Brain microvascular endothelial cell (primary cell): ENCODE measurements at regions not wholly inside any gene's neighbourhood (a gene's known extent, or its start where the extent isn't known, plus 50 kb on each side); places are given as distances from the start of the nearest gene placed in this dataset.

Source experiments
- DNase-seq: peaks from one replicate; pipeline ENCODE4 v3.0.0-alpha.2; 2020
- H3K27ac ChIP-seq: fragments of 250-450 bp; sonication (Bioruptor Pico); 2 replicates; pipeline ENCODE4 v1.5.1; 2020; ENCODE audit warnings: mild to moderate bottlenecking, moderate library complexity
- H3K27me3 ChIP-seq: fragments of 250-450 bp; sonication (Bioruptor Pico); replicated peaks from 2 replicates; pipeline ENCODE4 v1.5.1; 2020; ENCODE audit warnings: mild to moderate bottlenecking
- H3K36me3 ChIP-seq: fragments of 250-450 bp; sonication (Bioruptor Pico); replicated peaks from 2 replicates; pipeline ENCODE4 v1.5.1; 2020; ENCODE audit warnings: mild to moderate bottlenecking
- H3K4me3 ChIP-seq: 2 replicates; pipeline ENCODE4 v1.5.1; 2011; ENCODE audit warnings: low read depth, mild to moderate bottlenecking, control low read depth, low read length, moderate library complexity
- in situ Hi-C: cut with HindIII; loops from 2 replicates; pipeline ENCODE4 v1.10.0; 2017; ENCODE audit warnings: low sequenced_read_pairs, low pct_ligation_motif_present
- TF ChIP-seq, protein P1 (sequence below): IDR thresholded peaks from 2 replicates; pipeline ENCODE4 v1.5.1; 2011; ENCODE audit warnings: low read depth, mild to moderate bottlenecking, moderate library complexity, low read length, control low read depth, inconsistent platforms; ENCODE audit errors: missing control alignments

DNA sequence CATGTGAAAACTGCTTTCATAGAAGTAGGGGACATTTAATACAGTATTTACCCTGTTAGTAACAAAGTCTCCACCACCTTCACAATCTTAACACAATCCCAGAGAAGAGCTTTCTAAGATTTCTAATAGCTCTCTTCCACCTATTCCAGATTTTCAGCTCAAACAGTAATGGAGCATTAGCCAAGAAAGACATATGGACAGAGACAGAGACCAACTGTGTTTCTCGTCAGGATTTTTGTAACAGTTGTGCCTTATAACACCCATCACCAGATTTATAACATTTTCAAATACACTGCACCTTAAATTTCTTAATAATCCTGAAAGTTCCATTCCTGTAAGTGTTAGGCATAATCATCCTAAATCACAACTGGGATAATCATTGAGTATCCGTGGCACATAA, 321.2 kb upstream of the TMTC1 start:
- Histone ChIP-seq H3K27me3 (no peaks in the 10 kb centered on the region), H3K4me3 (no peak overlapping the region), H3K27ac (no peak overlapping the region), H3K36me3 (no peaks in the 10 kb centered on the region)
- in situ Hi-C loops: no loop called here
- no peak for DNase-seq
- TF ChIP-seq, protein P1, sequence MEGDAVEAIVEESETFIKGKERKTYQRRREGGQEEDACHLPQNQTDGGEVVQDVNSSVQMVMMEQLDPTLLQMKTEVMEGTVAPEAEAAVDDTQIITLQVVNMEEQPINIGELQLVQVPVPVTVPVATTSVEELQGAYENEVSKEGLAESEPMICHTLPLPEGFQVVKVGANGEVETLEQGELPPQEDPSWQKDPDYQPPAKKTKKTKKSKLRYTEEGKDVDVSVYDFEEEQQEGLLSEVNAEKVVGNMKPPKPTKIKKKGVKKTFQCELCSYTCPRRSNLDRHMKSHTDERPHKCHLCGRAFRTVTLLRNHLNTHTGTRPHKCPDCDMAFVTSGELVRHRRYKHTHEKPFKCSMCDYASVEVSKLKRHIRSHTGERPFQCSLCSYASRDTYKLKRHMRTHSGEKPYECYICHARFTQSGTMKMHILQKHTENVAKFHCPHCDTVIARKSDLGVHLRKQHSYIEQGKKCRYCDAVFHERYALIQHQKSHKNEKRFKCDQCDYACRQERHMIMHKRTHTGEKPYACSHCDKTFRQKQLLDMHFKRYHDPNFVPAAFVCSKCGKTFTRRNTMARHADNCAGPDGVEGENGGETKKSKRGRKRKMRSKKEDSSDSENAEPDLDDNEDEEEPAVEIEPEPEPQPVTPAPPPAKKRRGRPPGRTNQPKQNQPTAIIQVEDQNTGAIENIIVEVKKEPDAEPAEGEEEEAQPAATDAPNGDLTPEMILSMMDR: no peak

DNA sequence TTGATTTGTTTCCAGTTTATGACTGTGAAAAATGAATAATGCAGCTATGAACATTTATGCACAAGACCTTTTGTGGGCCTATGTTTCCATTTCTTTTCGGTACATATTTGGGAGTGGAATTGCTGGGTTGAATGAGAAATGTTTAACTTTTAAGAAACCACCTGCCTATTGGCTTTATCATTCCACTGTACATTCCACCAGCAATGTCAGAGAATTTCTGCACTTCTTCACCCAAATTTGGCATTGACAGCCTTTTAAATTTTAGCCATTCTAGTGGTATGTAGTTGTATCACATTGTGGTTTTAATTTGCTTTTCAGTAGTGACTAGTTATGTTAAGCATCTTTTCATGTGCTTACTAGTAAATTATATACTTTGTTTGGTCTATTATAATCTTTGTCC, 317.0 kb upstream of the TMTC1 start:
- Histone ChIP-seq H3K36me3 (no peaks in the 10 kb centered on the region), H3K27ac (no peak overlapping the region), H3K27me3 (no peaks in the 10 kb centered on the region), H3K4me3 (no peak overlapping the region)
- DNase-seq: no peak
- in situ Hi-C loops: no loop called here
- TF ChIP-seq, protein P1: no peak

DNA sequence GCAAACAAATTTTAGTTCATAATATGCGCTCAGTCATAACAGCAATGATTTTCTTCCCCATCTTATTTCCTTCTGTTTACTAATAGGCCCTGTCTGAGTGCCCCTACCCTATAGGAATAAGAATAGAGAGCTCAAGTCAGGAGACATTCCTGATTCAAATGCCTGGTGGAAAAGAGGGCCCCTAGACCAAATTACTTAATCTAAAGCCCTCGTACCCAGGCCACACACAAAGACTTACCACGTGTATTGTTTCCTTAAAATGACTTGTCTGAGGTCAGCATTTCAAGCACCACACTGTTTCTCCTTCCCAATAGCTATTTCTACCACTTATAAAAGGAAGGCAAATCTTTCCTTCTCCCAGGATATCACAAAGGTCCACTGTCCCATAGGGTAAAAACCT, 314.9 kb upstream of the TMTC1 start:
- Histone ChIP-seq H3K4me3 (no peak overlapping the region), H3K36me3 (no peaks in the 10 kb centered on the region), H3K27ac (no peak overlapping the region), H3K27me3 (no peaks in the 10 kb centered on the region)
- TF ChIP-seq, protein P1: no peak
- no peak for DNase-seq
- in situ Hi-C loops: no loop called here

DNA sequence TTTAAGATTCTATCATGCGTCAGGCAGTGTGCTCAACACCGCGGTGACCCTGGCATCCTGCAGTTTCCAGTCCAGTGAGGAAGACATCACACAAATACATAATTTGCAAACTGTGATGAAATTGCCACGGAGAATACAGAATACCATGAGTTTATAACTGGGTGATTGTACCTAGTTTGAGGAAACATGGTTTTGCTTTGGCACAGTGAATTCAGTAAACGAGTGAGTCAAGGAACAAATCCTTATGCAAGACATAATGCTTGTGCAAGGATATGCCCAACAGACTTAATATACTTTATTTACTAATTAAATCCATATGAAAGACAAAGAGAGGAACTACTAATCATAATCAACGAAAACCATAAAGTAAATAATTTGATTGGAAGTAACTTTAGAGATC, 311.8 kb upstream of the TMTC1 start:
- TF ChIP-seq, protein P1: no peak
- DNase-seq: no peak
- Histone ChIP-seq H3K36me3 (no peaks in the 10 kb centered on the region), H3K27me3 (no peaks in the 10 kb centered on the region), H3K4me3 (no peak overlapping the region), H3K27ac (no peak overlapping the region)
- in situ Hi-C loops: no loop called here

DNA sequence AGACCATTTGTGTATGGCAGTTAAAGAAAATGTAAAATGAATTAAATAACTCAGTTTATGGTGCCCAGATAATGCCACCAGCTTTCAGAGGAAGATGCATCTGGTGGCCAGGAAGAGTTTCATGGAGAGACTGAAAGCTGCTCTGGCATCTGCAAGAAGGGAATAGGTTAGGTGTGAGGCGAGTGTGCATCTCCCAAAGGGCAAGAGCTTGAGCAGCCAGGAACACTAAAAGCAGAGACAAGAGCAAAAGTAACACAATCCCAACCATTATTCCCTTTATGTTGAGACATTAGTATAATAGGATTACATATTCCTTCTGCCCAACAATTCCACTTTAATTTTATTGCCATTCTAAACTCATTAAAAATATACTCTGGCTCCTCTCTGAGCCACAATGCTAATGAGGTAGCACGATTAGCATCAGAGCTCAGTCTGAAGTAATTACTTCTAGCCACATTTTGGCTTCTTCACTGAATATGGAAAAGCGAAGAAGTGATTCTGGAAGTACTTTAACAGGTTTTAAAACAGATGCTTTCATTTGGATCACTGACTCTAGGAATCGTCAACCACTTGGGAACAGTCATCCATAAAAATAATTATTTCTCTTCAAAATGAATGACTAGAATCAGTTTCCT, 309.4 kb upstream of the TMTC1 start:
- H3K36me3 ChIP-seq: no peaks in the 10 kb centered on the region
- TF ChIP-seq, protein P1: no peak
- no peak overlapping the region for H3K4me3 ChIP-seq
- H3K27me3 ChIP-seq: no peaks in the 10 kb centered on the region
- H3K27ac ChIP-seq: no peak overlapping the region
- no peak for DNase-seq
- in situ Hi-C loops: no loop called here

DNA sequence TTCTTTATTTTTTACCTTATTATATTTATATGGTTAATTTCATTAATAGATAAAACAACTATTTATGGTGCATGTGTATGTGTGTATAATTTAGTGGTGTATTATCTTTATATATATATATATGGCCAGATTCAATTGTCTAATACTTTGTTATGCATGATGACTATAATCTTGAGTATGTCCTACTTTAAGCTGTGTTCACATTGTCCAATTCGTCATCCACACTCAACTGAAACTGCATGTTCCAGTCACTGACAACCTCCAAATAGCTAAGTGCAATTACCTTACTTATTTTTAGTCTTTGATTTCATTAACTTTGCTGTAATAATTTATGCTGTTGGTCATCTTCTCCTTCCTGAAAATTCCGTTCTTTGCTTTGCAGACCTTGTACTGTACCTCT, 306.5 kb upstream of the TMTC1 start:
- in situ Hi-C loops: no loop called here
- H3K27ac ChIP-seq: no peak overlapping the region
- no peak overlapping the region for H3K4me3 ChIP-seq
- H3K27me3 ChIP-seq: no peaks in the 10 kb centered on the region
- no peaks in the 10 kb centered on the region for H3K36me3 ChIP-seq
- TF ChIP-seq, protein P1: no peak
- no peak for DNase-seq
